Brain microvascular endothelial cell (primary cell): ENCODE measurements at regions not wholly inside any gene's neighbourhood (a gene's known extent, or its start where the extent isn't known, plus 50 kb on each side); places are given as distances from the start of the nearest gene placed in this dataset.
"Not testable (repeated sequence)": the region's sequence is repeated elsewhere in the genome, so short reads cannot be mapped to it uniquely, and the experiment has no call there.

Experiments
- DNase-seq: peaks from one replicate; pipeline ENCODE4 v3.0.0-alpha.2; 2020
- H3K27ac ChIP-seq: fragments of 250-450 bp; sonication (Bioruptor Pico); 2 replicates; pipeline ENCODE4 v1.5.1; 2020; ENCODE audit warnings: mild to moderate bottlenecking, moderate library complexity
- H3K27me3 ChIP-seq: fragments of 250-450 bp; sonication (Bioruptor Pico); replicated peaks from 2 replicates; pipeline ENCODE4 v1.5.1; 2020; ENCODE audit warnings: mild to moderate bottlenecking
- H3K36me3 ChIP-seq: fragments of 250-450 bp; sonication (Bioruptor Pico); replicated peaks from 2 replicates; pipeline ENCODE4 v1.5.1; 2020; ENCODE audit warnings: mild to moderate bottlenecking
- H3K4me3 ChIP-seq: 2 replicates; pipeline ENCODE4 v1.5.1; 2011; ENCODE audit warnings: low read depth, mild to moderate bottlenecking, control low read depth, low read length, moderate library complexity
- in situ Hi-C: cut with HindIII; loops from 2 replicates; pipeline ENCODE4 v1.10.0; 2017; ENCODE audit warnings: low sequenced_read_pairs, low pct_ligation_motif_present
- TF ChIP-seq, protein P1 (sequence below): IDR thresholded peaks from 2 replicates; pipeline ENCODE4 v1.5.1; 2011; ENCODE audit warnings: low read depth, mild to moderate bottlenecking, moderate library complexity, low read length, control low read depth, inconsistent platforms; ENCODE audit errors: missing control alignments

DNA sequence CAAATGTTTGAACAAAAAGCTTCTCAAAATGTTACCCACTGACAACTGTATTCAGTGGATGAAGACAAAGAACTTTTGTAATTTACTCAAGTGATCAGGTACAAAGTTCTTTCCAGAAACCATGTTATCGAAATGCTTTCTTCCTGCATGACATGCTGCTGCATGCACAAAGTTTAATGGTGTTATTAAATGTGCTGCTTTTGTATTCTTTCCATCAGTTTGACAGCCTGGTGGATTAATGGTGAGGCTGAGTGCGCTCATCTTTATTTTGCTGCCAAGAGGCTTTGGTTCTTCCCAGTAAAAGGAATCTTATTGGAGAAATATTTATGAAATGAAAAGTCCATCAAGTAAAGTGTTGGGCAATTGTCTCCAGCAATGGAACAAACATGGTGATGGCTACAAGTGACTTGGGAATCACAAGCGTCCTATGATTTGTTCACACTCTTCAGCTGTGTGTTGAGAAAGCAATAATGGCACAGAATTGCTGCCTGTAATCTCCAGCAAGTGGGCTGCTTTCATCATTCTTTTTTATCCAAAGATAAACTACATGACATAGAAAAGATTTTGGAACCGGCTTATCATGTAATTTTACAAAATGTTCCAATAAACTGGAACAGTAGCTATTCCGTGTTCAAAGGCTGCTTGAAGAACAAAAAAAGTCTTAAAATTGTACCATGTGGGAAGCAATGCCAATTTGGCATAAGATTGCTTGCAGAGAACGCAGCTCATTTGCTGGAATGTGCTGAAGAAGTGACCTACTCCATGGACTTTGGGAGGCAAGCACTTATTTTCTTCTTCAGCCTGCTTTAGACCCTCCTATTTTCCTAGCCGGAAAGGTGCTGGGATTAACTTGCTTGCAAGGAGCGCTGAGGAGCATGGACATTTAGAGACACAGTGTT is 153.1 kb downstream of the HSD17B3 start:
- no peaks in the 10 kb centered on the region for H3K27me3 ChIP-seq
- TF ChIP-seq, protein P1, sequence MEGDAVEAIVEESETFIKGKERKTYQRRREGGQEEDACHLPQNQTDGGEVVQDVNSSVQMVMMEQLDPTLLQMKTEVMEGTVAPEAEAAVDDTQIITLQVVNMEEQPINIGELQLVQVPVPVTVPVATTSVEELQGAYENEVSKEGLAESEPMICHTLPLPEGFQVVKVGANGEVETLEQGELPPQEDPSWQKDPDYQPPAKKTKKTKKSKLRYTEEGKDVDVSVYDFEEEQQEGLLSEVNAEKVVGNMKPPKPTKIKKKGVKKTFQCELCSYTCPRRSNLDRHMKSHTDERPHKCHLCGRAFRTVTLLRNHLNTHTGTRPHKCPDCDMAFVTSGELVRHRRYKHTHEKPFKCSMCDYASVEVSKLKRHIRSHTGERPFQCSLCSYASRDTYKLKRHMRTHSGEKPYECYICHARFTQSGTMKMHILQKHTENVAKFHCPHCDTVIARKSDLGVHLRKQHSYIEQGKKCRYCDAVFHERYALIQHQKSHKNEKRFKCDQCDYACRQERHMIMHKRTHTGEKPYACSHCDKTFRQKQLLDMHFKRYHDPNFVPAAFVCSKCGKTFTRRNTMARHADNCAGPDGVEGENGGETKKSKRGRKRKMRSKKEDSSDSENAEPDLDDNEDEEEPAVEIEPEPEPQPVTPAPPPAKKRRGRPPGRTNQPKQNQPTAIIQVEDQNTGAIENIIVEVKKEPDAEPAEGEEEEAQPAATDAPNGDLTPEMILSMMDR, result no peak
- no peak for DNase-seq
- H3K27ac ChIP-seq, result no peak overlapping the region
- H3K36me3 ChIP-seq, result no peaks in the 10 kb centered on the region
- H3K4me3 ChIP-seq, result no peak overlapping the region
- in situ Hi-C loops, result no loop called here

GRCh38 chr9:96147029-96147428 is 154.9 kb downstream of the HSD17B3 start:
- H3K27me3 ChIP-seq, DNase-seq, H3K4me3 ChIP-seq, H3K36me3 ChIP-seq, H3K27ac ChIP-seq, in situ Hi-C loops: not testable (repeated sequence)

GRCh38 chr9:96141666-96142065 is 160.3 kb downstream of the HSD17B3 start:
- Histone ChIP-seq H3K27me3 (no peaks in the 10 kb centered on the region), H3K4me3 (no peak overlapping the region), H3K36me3 (no peaks in the 10 kb centered on the region), H3K27ac (no peak overlapping the region)
- in situ Hi-C loops, result no loop called here
- DNase-seq, result no peak
- TF ChIP-seq, protein P1, result no peak

DNA sequence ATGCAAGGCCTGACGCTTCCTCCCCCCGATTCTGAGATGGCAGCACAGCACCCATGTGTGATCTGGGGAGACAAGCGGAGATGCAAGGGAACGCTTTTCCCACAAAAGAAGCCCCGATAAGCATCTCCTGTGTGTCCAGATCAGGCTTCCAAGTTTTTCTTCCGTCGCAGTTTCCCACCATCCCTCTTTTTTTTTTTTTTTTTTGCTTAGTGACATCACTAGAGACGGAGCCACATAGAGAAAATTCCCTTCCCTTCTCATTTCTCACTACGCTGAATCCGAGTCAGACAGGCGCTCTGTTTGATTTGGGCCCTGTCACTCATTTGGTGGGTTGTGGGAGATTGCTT is 160.9 kb downstream of the HSD17B3 start:
- H3K4me3 ChIP-seq, result no peak overlapping the region
- TF ChIP-seq, protein P1, result no peak
- no peak for DNase-seq
- in situ Hi-C loops, result no loop called here
- H3K36me3 ChIP-seq, result no peaks in the 10 kb centered on the region
- no peaks in the 10 kb centered on the region for H3K27me3 ChIP-seq
- H3K27ac ChIP-seq, result no peak overlapping the region

DNA sequence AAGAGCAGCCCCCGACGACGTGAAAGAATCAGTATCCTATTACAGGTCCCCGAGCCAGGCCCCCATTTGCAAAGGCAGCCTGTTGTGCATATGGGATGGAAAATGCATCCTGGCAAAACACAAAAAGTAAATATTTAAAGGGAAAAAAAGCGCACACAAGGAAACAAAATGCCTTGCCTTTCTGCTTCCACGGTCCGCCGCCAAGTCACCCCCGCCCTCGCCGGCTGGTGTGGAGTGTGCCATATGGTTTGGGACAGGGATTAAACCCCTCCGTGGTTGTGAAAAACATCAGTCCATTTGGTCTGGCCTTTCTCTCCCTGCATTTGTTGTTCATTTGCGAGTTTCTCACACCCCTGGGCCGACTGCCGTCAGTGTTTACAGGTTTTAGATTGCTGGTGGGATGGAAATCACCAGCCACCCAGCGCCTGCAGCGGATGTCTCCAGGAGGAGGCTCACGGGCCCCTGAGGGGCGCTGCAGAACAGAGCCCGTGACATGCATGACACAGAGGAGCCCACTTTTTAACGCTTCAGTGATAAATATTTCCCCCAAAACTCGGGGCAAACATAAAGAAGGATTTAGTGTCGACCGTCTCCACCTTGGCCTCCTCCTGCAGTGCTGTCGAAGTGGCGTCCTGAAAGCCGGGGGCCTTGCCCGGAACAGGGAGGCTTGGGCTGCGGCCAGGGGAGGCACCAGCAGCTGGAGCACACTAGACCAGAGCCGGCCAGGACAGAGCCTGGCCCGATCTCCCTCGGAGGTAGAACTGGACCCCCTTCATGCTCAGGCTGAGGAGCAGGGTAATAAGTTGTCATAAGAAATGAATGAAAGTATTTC is 161.5 kb downstream of the HSD17B3 start:
- in situ Hi-C loops, result no loop called here
- Histone ChIP-seq H3K36me3 (no peaks in the 10 kb centered on the region), H3K27me3 (no peaks in the 10 kb centered on the region), H3K4me3 (no peak overlapping the region), H3K27ac (no peak overlapping the region)
- TF ChIP-seq, protein P1, result no peak
- no peak for DNase-seq

DNA sequence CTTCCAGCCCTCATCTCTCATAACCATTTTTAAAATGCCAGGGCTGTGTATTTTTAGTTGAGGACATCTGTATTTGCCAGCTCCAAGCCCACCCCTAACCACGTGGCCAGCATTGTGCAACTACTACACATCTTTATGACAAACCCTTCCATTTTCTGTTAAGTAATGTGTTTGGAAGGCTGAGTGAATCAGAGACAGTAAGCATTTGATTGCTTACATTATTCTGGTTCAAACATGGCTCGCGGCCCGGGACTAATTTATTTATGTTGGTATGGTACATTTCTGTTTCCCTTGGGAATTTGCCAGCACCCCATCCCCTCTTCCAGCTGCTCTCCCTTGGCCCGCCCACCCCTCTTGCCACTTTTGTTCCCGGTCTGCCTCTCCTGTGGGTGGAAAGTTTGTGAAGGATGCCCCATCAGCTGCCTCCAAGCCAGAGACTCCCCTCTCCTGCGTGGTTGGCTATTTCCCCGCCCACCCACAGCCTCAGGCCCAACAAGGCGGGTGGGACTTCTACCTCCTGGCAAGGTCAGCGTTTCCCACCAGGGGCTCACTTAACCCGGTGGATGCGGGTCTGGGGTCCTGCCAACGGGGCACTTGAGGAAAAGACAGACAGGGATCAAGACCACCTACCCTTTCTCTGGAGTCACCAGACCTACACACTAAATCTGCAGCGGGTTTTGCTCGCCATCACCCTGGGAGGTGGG is 162.2 kb downstream of the HSD17B3 start:
- Histone ChIP-seq H3K4me3 (peak overlapping the region; percentile 17), H3K27me3 (no peaks in the 10 kb centered on the region), H3K36me3 (no peaks in the 10 kb centered on the region), H3K27ac (no peak overlapping the region)
- peak; percentile 64 for DNase-seq
- TF ChIP-seq, protein P1, result no peak
- in situ Hi-C loops, result no loop called here
